ENCODE measurements at regions not wholly inside any gene's neighbourhood (a gene's known extent, or its start where the extent isn't known, plus 50 kb on each side); places are given as distances from the start of the nearest gene placed in this dataset.

- no peak for TF ChIP-seq POLR2A (IDR thresholded peaks at IDR 0.05)
- TF ChIP-seq CTCF (IDR thresholded peaks at IDR 0.05): no peak
These were observed 88.7 kb downstream of the ASB1 start for GRCh38 chr2:238515377-238515776.
